ENCODE measurements at regions not wholly inside any gene's neighbourhood (a gene's known extent, or its start where the extent isn't known, plus 50 kb on each side); places are given as distances from the start of the nearest gene placed in this dataset.
A peak's percentile ranks its signal among the peaks of the same experiment; 100 is the strongest.

GRCh38 chr9:69955536-69956355 lies 87.9 kb upstream of the MAMDC2 start:
- DNase-seq (ENCODE audit: low spot score), result no peak

- DNase-seq (ENCODE audit: low spot score), result no peak
Observed at GRCh38 chr9:69961843-69962242, 81.8 kb upstream of the MAMDC2 start.

- DNase-seq (ENCODE audit: low spot score), result peak; percentile 39
Observed at GRCh38 chr9:69963803-69964202, 79.8 kb upstream of the MAMDC2 start.

- no peak for DNase-seq (ENCODE audit: low spot score)
Observed at GRCh38 chr9:69964446-69964845, 79.2 kb upstream of the MAMDC2 start.

- DNase-seq (ENCODE audit: low spot score), result peak; percentile 8
Observed at GRCh38 chr9:69965416-69966145, 78.1 kb upstream of the MAMDC2 start.

- no peak for DNase-seq (ENCODE audit: low spot score)
Observed at GRCh38 chr9:69967344-69967743, 76.3 kb upstream of the MAMDC2 start.

- DNase-seq (ENCODE audit: low spot score), result peak; percentile 6
Observed at GRCh38 chr9:69970001-69970533, 73.6 kb upstream of the MAMDC2 start.

DNA sequence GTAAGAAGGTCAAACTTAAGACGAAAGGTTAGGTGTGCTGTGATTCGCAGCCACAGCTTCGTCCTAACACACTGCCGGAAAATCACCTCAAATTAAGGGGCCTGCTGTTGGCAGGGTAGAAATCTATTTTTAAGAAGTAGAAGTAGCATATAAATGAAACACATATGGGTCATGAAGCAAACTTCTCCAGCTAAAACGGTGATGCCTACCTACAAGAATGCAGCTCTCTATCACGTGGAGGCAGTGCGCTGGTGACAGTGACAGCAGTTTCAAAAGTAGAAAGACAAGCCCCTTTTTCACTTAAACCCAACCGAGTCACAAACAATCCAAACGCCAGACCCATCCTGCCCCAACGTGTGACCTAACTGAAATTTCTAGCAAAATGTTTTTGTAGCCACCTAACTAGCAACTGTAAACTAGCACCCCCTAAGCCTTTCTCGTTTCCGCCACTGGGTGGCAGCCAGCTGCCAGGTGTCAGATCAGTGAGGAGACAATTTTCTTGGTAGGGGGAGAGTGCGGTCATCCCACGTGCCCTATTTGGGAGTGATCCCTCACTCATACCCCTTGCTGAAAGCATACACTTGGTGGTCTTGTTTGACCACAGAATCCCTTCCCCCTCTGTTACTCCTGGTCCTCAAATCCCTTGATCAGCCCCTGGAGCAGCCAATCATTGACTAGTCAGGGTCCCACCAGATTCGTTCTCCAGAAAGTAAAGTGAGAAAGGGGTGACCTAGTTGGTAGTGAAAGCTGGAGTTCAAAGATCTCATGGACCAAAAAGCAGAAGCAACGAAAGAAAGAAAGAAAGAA lies 71.8 kb upstream of the MAMDC2 start:
- DNase-seq (ENCODE audit: low spot score), result peak; percentile 73

DNA sequence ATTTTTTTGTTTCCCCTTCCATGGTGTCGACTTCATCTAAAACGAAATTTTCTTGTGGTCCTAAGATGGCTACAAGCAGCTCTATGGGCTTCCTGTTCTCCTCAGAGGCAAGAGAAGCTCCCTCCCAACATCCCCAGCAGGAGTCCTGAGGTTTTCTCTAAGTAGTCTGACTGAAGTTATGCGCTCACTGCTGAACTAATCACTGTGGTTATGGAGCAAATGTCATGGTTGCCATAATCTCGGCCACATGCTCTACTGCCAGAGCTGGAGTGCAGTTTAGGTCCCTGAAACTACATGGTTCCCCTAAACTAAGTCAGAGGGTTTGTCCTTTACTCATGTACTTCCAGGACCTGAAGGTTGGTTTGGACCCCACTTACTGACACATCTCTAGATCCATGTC lies 68.0 kb upstream of the MAMDC2 start:
- no peak for DNase-seq (ENCODE audit: low spot score)

- peak; percentile 70 for DNase-seq (ENCODE audit: low spot score)
Observed at GRCh38 chr9:69976152-69976551, 67.5 kb upstream of the MAMDC2 start.

DNA sequence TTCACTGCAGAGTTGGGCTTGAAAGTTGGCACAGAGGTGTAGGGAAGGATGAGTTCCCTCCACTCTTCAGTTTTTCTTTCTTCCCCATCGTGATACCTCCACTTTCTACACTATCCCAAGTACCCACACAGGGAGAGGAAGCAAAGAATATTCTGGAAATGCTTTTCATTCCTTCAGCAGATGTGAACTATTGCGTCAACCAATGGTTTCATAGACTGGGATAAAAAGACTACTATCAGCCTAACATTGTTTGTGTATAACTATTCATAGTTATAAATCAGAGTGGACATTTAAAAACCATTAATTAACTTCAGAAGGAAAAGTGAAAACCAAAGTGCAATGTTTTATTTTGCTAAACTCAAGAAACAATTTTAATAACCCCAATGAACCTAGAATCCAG lies 63.6 kb upstream of the MAMDC2 start:
- DNase-seq (ENCODE audit: low spot score), result peak; percentile 35

- DNase-seq (ENCODE audit: low spot score), result no peak
Observed at GRCh38 chr9:69980591-69980990, 63.1 kb upstream of the MAMDC2 start.

DNA sequence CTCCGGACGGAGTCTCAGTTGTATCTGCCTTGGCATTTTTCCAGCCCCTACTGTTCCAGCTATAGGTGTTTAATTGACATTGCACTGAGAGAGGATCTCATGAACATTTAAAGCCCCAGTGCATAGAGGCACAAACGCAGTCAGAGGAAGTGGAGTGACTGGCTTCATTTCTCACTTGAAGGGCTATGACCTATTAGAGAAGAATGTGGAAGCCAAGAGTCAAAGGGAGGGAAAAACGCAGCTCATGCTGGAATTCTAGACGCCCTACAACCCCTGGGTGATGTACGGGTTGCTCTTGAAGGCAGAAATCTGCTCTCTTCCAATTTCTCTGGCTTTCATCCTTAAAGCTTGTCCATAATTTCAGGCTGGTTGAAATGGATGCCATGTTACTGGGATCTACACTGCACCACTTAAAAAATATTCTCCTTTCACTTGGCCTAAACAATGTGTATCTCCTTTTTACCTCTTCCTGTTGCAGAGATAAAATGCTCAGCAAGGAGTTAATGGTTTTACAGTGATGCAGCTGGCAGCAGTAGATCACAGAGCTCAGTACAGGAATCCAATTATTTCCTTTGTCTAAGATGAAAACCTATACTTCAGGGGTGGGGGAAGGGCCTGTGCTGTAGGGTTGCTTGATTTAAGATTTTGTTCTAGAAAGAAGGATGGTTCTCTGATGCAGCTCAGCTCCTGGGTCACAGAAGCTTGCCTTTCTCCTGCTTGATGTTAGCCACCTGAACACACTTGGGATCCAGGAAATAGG lies 61.8 kb upstream of the MAMDC2 start:
- peak; percentile 41 for DNase-seq (ENCODE audit: low spot score)

DNA sequence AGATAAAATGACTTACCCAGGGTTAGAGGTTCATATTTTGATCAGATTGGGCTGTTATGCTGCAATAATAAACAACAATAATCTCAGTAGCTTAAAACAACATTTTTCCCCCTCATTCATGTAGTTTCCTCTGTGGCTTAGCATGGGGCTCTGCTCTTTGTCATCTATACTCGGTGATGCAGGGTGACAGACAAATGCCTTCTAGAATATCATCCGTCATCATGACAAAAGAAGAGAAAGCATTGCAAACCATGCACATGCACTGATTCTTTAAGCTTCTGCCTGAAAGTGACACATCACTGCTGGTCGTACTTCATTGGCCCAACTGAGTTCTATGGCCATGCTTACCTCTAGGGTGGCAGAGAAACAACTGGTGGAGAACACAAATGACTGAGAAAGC lies 58.8 kb upstream of the MAMDC2 start:
- DNase-seq (ENCODE audit: low spot score), result no peak

- no peak for DNase-seq (ENCODE audit: low spot score)
Observed at GRCh38 chr9:69985971-69986370, 57.7 kb upstream of the MAMDC2 start.

- no peak for DNase-seq (ENCODE audit: low spot score)
Observed at GRCh38 chr9:69986970-69987369, 56.7 kb upstream of the MAMDC2 start.

DNA sequence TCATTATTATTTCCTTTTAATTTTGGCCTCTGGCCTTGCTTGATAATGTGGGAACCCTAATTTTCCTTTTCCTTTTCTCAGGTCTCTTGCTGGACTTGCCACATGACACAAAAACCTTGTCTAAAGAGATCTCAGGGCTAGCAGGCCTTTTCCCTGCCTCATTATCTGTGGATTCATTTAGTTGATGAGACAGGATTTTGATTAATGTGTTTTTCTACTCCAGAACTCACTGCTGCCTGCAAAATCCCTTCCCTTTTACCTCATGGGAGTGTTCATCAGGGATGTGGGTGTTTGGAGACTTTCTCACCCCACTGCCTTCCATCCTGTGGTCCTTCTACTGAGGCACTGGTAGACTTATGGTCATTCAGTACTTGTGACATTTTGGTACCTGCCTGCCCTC lies 56.2 kb upstream of the MAMDC2 start:
- no peak for DNase-seq (ENCODE audit: low spot score)

DNA sequence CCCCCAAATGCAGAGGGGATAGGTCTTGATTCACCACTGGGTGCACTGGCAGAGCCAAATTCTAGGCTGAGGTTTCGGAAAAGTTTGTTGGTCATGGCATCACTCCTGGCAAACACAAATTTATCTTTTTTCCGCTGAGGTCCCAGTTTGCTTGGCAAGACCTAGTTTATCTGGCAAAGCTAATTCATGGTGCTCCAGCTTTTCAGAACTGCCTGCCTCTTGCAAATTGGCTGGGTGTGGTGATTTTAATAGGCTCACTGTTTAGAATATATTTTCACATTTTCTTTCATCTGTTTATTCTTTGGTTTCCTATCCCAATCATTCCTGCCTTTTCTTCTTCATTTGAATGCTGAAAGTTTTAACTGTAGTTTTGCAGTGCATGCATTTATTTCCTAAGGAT lies 50.5 kb upstream of the MAMDC2 start:
- DNase-seq (ENCODE audit: low spot score), result no peak

Measured in AG08395 (cell line).